A673 (cell line): ENCODE measurements at regions not wholly inside any gene's neighbourhood (a gene's known extent, or its start where the extent isn't known, plus 50 kb on each side); places are given as distances from the start of the nearest gene placed in this dataset.
"Not testable (repeated sequence)": the region's sequence is repeated elsewhere in the genome, so short reads cannot be mapped to it uniquely, and the experiment has no call there.

ENCODE experiments used
- BruUV-seq: library from RNA; stranded (reverse); fragments of 400-500 nt; replicated peaks from 2 replicates; lab custom pipeline; 2021; lab: Mats Ljungman, UMichigan
- CTCF ChIA-PET: fragments of 300-600 bp; sonication (Branson Sonifier 250); formaldehyde crosslinking; loops from one replicate; lab custom pipeline; 2022; ENCODE audit warnings: antibody characterized with exemption; lab: Charles Lee
- POLR2A ChIA-PET: fragments of 300-600 bp; sonication (Branson Sonifier 250); formaldehyde crosslinking; loops from one replicate; lab custom pipeline; 2022; ENCODE audit warnings: antibody characterized with exemption; ENCODE audit not compliant: low non-redundant PET; lab: Charles Lee
- DNase-seq: peaks from one replicate; pipeline ENCODE4 v3.0.0-alpha.2; 2015; ENCODE audit warnings: low spot score
- H3K27ac ChIP-seq: fragments of 200-600 bp; sonication (generic); 2 replicates; pipeline ENCODE4 v1.5.1; 2016; ENCODE audit warnings: mixed run types, low read depth, mild to moderate bottlenecking, mixed read lengths, antibody characterized with exemption, low read length; ENCODE audit not compliant: poor library complexity, severe bottlenecking
- H3K27me3 ChIP-seq: fragments of 200-600 bp; sonication (generic); replicated peaks from 2 replicates; pipeline ENCODE4 v1.6.1; 2017; ENCODE audit warnings: mixed run types, low read depth, mild to moderate bottlenecking, mixed read lengths, antibody characterized with exemption, low read length; ENCODE audit not compliant: insufficient read depth, poor library complexity
- H3K36me3 ChIP-seq: fragments of 200-600 bp; sonication (generic); 2 replicates; pipeline ENCODE4 v1.6.1; 2016; ENCODE audit warnings: mixed run types, mild to moderate bottlenecking, mixed read lengths, antibody characterized with exemption, low read length; ENCODE audit not compliant: insufficient read depth, poor library complexity, severe bottlenecking
- H3K4me1 ChIP-seq: fragments of 200-600 bp; sonication (generic); 2 replicates; pipeline ENCODE4 v1.6.1; 2017; ENCODE audit warnings: mixed run types, mild to moderate bottlenecking, mixed read lengths, antibody characterized with exemption, low read length; ENCODE audit not compliant: insufficient read depth, poor library complexity, severe bottlenecking
- H3K4me3 ChIP-seq: fragments of 200-600 bp; sonication (generic); 2 replicates; pipeline ENCODE4 v1.5.1; 2016; ENCODE audit warnings: low read depth, mixed run types, mild to moderate bottlenecking, mixed read lengths, low read length; ENCODE audit not compliant: poor library complexity, severe bottlenecking
- H3K9me3 ChIP-seq: fragments of 200-600 bp; sonication (generic); 2 replicates; pipeline ENCODE4 v1.6.1; 2016; ENCODE audit warnings: mixed run types, low read depth, mild to moderate bottlenecking, mixed read lengths, antibody characterized with exemption, low read length; ENCODE audit not compliant: poor library complexity, severe bottlenecking
- EZH2 ChIP-seq: fragments of 200-600 bp; sonication (generic); IDR thresholded peaks from 2 replicates; pipeline ENCODE4 v1.6.1; 2017; ENCODE audit warnings: borderline replicate concordance, low read depth, mild to moderate bottlenecking, mixed read lengths, antibody characterized with exemption, low read length; ENCODE audit not compliant: poor library complexity, severe bottlenecking
- intact Hi-C: fragments of 100-400 bp; cut with micrococcal nuclease; formaldehyde crosslinking; loops from one replicate; pipeline ENCODE4 v1.10.0; 2022; ENCODE audit not compliant: unreplicated experiment
- TF ChIP-seq, protein P1 (sequence below): fragments of 300-800, 200-600 bp; sonication (generic); conservative IDR thresholded peaks from 2 replicates; pipeline ENCODE4 v1.5.1; 2017; ENCODE audit warnings: low read depth, mild to moderate bottlenecking, antibody characterized with exemption, low read length, moderate library complexity, mixed read lengths

- POLR2A ChIA-PET, result no interaction called here
- no peaks in the 10 kb centered on the region for H3K36me3 ChIP-seq
- intact Hi-C loops, result no loop called here
- BruUV-seq, result no TSS peak
- no peaks in the 10 kb centered on the region for H3K9me3 ChIP-seq
- H3K27ac ChIP-seq, result no peak overlapping the region
- no peak overlapping the region for H3K4me3 ChIP-seq
- no peaks in the 10 kb centered on the region for H3K4me1 ChIP-seq
- H3K27me3 ChIP-seq, result no peaks in the 10 kb centered on the region
- CTCF ChIA-PET, result no interaction called here
- no peak for DNase-seq
- no peak for TF ChIP-seq EZH2
- TF ChIP-seq, protein P1, sequence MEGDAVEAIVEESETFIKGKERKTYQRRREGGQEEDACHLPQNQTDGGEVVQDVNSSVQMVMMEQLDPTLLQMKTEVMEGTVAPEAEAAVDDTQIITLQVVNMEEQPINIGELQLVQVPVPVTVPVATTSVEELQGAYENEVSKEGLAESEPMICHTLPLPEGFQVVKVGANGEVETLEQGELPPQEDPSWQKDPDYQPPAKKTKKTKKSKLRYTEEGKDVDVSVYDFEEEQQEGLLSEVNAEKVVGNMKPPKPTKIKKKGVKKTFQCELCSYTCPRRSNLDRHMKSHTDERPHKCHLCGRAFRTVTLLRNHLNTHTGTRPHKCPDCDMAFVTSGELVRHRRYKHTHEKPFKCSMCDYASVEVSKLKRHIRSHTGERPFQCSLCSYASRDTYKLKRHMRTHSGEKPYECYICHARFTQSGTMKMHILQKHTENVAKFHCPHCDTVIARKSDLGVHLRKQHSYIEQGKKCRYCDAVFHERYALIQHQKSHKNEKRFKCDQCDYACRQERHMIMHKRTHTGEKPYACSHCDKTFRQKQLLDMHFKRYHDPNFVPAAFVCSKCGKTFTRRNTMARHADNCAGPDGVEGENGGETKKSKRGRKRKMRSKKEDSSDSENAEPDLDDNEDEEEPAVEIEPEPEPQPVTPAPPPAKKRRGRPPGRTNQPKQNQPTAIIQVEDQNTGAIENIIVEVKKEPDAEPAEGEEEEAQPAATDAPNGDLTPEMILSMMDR, result no peak
These were observed 97.2 kb upstream of the NR3C2 start for GRCh38 chr4:148539387-148539786.

DNA sequence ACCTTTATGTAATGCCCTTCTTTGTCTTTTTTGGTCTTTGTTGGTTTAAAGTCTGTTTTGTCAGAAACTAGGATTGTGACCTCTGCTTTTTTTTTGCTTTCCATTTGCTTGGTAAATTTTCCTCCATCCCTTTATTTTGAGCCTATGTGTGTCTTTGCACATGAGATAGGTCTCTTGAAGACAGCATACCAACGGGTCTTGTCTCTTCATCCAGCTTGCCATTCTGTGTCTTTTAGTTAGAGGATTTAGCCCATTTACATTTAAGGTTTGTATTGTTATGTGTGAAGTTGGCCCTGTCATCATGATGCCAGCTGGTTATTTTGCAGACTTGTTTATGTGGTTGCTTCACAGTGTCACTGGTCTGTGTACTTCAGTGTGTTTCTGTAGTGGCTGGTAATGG lies 91.6 kb upstream of the NR3C2 start:
- H3K27me3 ChIP-seq, H3K9me3 ChIP-seq, H3K4me3 ChIP-seq, H3K4me1 ChIP-seq, H3K36me3 ChIP-seq, H3K27ac ChIP-seq, DNase-seq, BruUV-seq, intact Hi-C loops: not testable (repeated sequence)
- ChIA-PET POLR2A (interaction anchor here (0.7 kb wide), 1 partner anchor 518 kb away, joined by 3 read pairs; no protein-coding TSS in a partner anchor), CTCF (interaction anchor here (0.5 kb wide), 1 partner anchor 418 kb away, joined by 4 read pairs; no protein-coding TSS in a partner anchor)

GRCh38 chr4:148530114-148530513 lies 87.9 kb upstream of the NR3C2 start:
- H3K36me3 ChIP-seq, result no peaks in the 10 kb centered on the region
- ChIA-PET POLR2A (no interaction called here), CTCF (no interaction called here)
- TF ChIP-seq, protein P1, result no peak
- TF ChIP-seq EZH2, result no peak
- intact Hi-C loops, result no loop called here
- H3K4me1 ChIP-seq, result no peaks in the 10 kb centered on the region
- peaks cover 4% of the 10 kb centered on the region for H3K9me3 ChIP-seq
- no peaks in the 10 kb centered on the region for H3K27me3 ChIP-seq
- no peak overlapping the region for H3K27ac ChIP-seq
- no peak overlapping the region for H3K4me3 ChIP-seq
- no peak for DNase-seq
- no TSS peak for BruUV-seq

GRCh38 chr4:148527571-148527970 lies 85.4 kb upstream of the NR3C2 start:
- TF ChIP-seq EZH2, result no peak
- TF ChIP-seq, protein P1, result no peak
- Histone ChIP-seq H3K36me3 (no peaks in the 10 kb centered on the region), H3K27ac (no peak overlapping the region), H3K27me3 (no peaks in the 10 kb centered on the region), H3K9me3 (no peaks in the 10 kb centered on the region), H3K4me1 (no peaks in the 10 kb centered on the region), H3K4me3 (no peak overlapping the region)
- intact Hi-C loops, result no loop called here
- ChIA-PET CTCF (no interaction called here), POLR2A (no interaction called here)
- no peak for DNase-seq
- no TSS peak for BruUV-seq
